Smooth muscle cell (in vitro differentiated cells): ENCODE measurements at regions not wholly inside any gene's neighbourhood (a gene's known extent, or its start where the extent isn't known, plus 50 kb on each side); places are given as distances from the start of the nearest gene placed in this dataset. TPM values are rescaled to one million over a fixed set of nuclear protein-coding genes. Genes with fewer than 3 reads are reported as not detected.

Source experiments
- DNase-seq: peaks from one replicate; lab custom pipeline; 2025; ENCODE audit not compliant: unreplicated experiment; lab: John Stamatoyannopoulos, UW
- H2AFZ ChIP-seq: fragments of 200-600 bp; sonication (generic); 2 replicates; pipeline ENCODE4 v1.6.0; 2016; ENCODE audit warnings: antibody characterized with exemption, low read depth, mild to moderate bottlenecking
- H3F3A ChIP-seq: fragments of 200-600 bp; sonication (generic); 2 replicates; pipeline ENCODE4 v1.6.0; 2017; ENCODE audit warnings: antibody characterized with exemption, low read depth
- H3K27ac ChIP-seq: fragments of 200-600 bp; sonication (generic); 2 replicates; pipeline ENCODE4 v1.5.1; 2016; ENCODE audit warnings: low read depth, mild to moderate bottlenecking
- H3K27me3 ChIP-seq: fragments of 200-600 bp; sonication (generic); 2 replicates; pipeline ENCODE4 v1.6.1; 2016; ENCODE audit warnings: low read depth, mild to moderate bottlenecking
- H3K36me3 ChIP-seq: fragments of 200-600 bp; sonication (generic); 2 replicates; pipeline ENCODE4 v1.5.1; 2016; ENCODE audit warnings: low read depth
- H3K4me1 ChIP-seq: fragments of 200-600 bp; sonication (generic); 2 replicates; pipeline ENCODE4 v1.5.1; 2016; ENCODE audit warnings: low read depth
- H3K4me2 ChIP-seq: fragments of 200-600 bp; sonication (generic); 2 replicates; pipeline ENCODE4 v1.6.0; 2016; ENCODE audit warnings: mild to moderate bottlenecking
- H3K4me3 ChIP-seq: fragments of 200-600 bp; sonication (generic); 2 replicates; pipeline ENCODE4 v1.5.1; 2016; ENCODE audit warnings: mild to moderate bottlenecking
- H3K79me2 ChIP-seq: fragments of 200-600 bp; sonication (generic); 2 replicates; pipeline ENCODE4 v1.6.0; 2016; ENCODE audit warnings: low read depth, mild to moderate bottlenecking
- H3K9ac ChIP-seq: fragments of 200-600 bp; sonication (generic); 2 replicates; pipeline ENCODE4 v1.6.0; 2016; ENCODE audit warnings: low read depth
- H3K9me3 ChIP-seq: fragments of 200-600 bp; sonication (generic); replicated peaks from 2 replicates; pipeline ENCODE4 v1.5.1; 2016; ENCODE audit warnings: low read depth
- H4K20me1 ChIP-seq: fragments of 200-600 bp; sonication (generic); 2 replicates; pipeline ENCODE4 v1.6.0; 2016; ENCODE audit warnings: low read depth
- CTCF ChIP-seq: fragments of 200-600 bp; sonication (generic); IDR thresholded peaks from 2 replicates; pipeline ENCODE4 v1.5.1; 2017; ENCODE audit warnings: borderline replicate concordance, mild to moderate bottlenecking, antibody characterized with exemption; ENCODE audit not compliant: insufficient read depth, poor library complexity, severe bottlenecking
- WGBS: methylation state at CpG from one replicate; pipeline ENCODE4 v1.1.7; 2016; ENCODE audit warnings: low lambda C conversion rate; 5-methylcytosine and 5-hydroxymethylcytosine counted together
- small RNA-seq: library from RNA; depleted of rRNA; stranded (forward); fragments of <200 nt; gene quantifications from one replicate; pipeline ENCODE3, GENCODE V24; 2014

- no peak overlapping the region for H3K4me2 ChIP-seq
- no peaks in the 10 kb centered on the region for H3K9me3 ChIP-seq
- H3K9ac ChIP-seq = no peak overlapping the region
- no peaks in the 10 kb centered on the region for H3K4me1 ChIP-seq
- no peaks in the 10 kb centered on the region for H3K27me3 ChIP-seq
- H3K27ac ChIP-seq = no peak overlapping the region
- H3K79me2 ChIP-seq = no peaks in the 10 kb centered on the region
- no peaks in the 10 kb centered on the region for H3F3A ChIP-seq
- H3K4me3 ChIP-seq = no peak overlapping the region
- no peaks in the 10 kb centered on the region for H3K36me3 ChIP-seq
- no peak for TF ChIP-seq CTCF
- 89% methylated on average over 2 of the region's 2 CpGs for WGBS
- DNase-seq = no peak
- H4K20me1 ChIP-seq = no peaks in the 10 kb centered on the region
- no peak overlapping the region for H2AFZ ChIP-seq
Observed at GRCh38 chr13:87614276-87614675, 56.9 kb upstream of the SLITRK5 start.

Small RNA genes lying in the stretch of these regions (small RNA-seq; reads per million reads assigned to genes)
- not detected for gene UBBP5
